Trophoblast cell (in vitro differentiated cells and primary cell): ENCODE measurements at regions not wholly inside any gene's neighbourhood (a gene's known extent, or its start where the extent isn't known, plus 50 kb on each side); places are given as distances from the start of the nearest gene placed in this dataset.

Experiments used
- DNase-seq, 2 donors: peaks; one replicate each; pipeline ENCODE4 v3.0.0-alpha.2; 2016
- H2AFZ ChIP-seq: 2 replicates; pipeline ENCODE4 v1.6.1; 2013; ENCODE audit warnings: low read length, moderate library complexity, mild to moderate bottlenecking; ENCODE audit not compliant: insufficient read depth, poor library complexity
- H2AK5ac ChIP-seq: 2 replicates; pipeline ENCODE4 v1.6.1; 2013; ENCODE audit warnings: mild to moderate bottlenecking, low read length
- H2BK120ac ChIP-seq: 2 replicates; pipeline ENCODE4 v1.6.1; 2013; ENCODE audit warnings: low read length, mild to moderate bottlenecking, moderate library complexity; ENCODE audit not compliant: insufficient read depth, poor library complexity
- H2BK12ac ChIP-seq: 2 replicates; pipeline ENCODE4 v1.6.1; 2013; ENCODE audit warnings: mild to moderate bottlenecking, low read length, moderate library complexity
- H2BK5ac ChIP-seq: 2 replicates; pipeline ENCODE4 v1.6.1; 2013; ENCODE audit warnings: low read length, low read depth, moderate library complexity, mild to moderate bottlenecking; ENCODE audit not compliant: poor library complexity
- H3K14ac ChIP-seq: 2 replicates; pipeline ENCODE4 v1.6.1; 2013; ENCODE audit warnings: mild to moderate bottlenecking, low read length
- H3K18ac ChIP-seq: 2 replicates; pipeline ENCODE4 v1.6.1; 2013; ENCODE audit warnings: mild to moderate bottlenecking, low read length
- H3K23ac ChIP-seq: 2 replicates; pipeline ENCODE4 v1.6.1; 2013; ENCODE audit warnings: low read length
- H3K27ac ChIP-seq: 2 replicates; pipeline ENCODE4 v1.5.1; 2013; ENCODE audit warnings: low read depth, mild to moderate bottlenecking, inconsistent platforms, low read length, moderate library complexity
- H3K27me3 ChIP-seq: 2 replicates; pipeline ENCODE4 v1.6.1; 2013; ENCODE audit warnings: inconsistent platforms, mild to moderate bottlenecking, low read length, moderate library complexity; ENCODE audit not compliant: insufficient read depth
- H3K36me3 ChIP-seq, 2 experiments: 1 replicate in 1 of 2; 2 replicates in 1 of 2; pipeline ENCODE4 v1.6.1; 2013; ENCODE audit warnings: low read length in 2 of 2, mild to moderate bottlenecking in 2 of 2, moderate library complexity in 1 of 2; ENCODE audit not compliant: insufficient read depth in 2 of 2, control insufficient read depth in 1 of 2
- H3K4ac ChIP-seq: 2 replicates; pipeline ENCODE4 v1.6.1; 2013; ENCODE audit warnings: low read depth, mild to moderate bottlenecking, low read length, moderate library complexity
- H3K4me1 ChIP-seq, 2 experiments: 1 replicate in 1 of 2; 2 replicates in 1 of 2; pipeline ENCODE4 v1.6.1; 2013; ENCODE audit warnings: low read length in 2 of 2, mild to moderate bottlenecking in 2 of 2, moderate library complexity in 1 of 2; ENCODE audit not compliant: insufficient read depth in 2 of 2, control insufficient read depth in 1 of 2
- H3K4me2 ChIP-seq: 2 replicates; pipeline ENCODE4 v1.6.1; 2013; ENCODE audit warnings: inconsistent platforms, mild to moderate bottlenecking, low read length, moderate library complexity
- H3K4me3 ChIP-seq: 2 replicates; pipeline ENCODE4 v1.5.1; 2013; ENCODE audit warnings: mild to moderate bottlenecking, low read depth, low read length, inconsistent platforms
- H3K79me1 ChIP-seq: one replicate; pipeline ENCODE4 v1.6.1; 2013; ENCODE audit warnings: low read length
- H3K79me2 ChIP-seq: 2 replicates; pipeline ENCODE4 v1.6.1; 2013; ENCODE audit warnings: low read length, mild to moderate bottlenecking; ENCODE audit not compliant: control insufficient read depth, insufficient read depth, poor library complexity
- H3K9ac ChIP-seq: 2 replicates; pipeline ENCODE4 v1.6.1; 2013; ENCODE audit warnings: mild to moderate bottlenecking, low read length
- H3K9me3 ChIP-seq: 2 replicates; pipeline ENCODE4 v1.6.1; 2013; ENCODE audit warnings: low read depth, mild to moderate bottlenecking, control low read depth, inconsistent platforms, low read length; ENCODE audit not compliant: insufficient read depth
- H4K12ac ChIP-seq: 2 replicates; pipeline ENCODE4 v1.6.1; 2013; ENCODE audit warnings: low read depth, mild to moderate bottlenecking, low read length, moderate library complexity
- H4K8ac ChIP-seq: 2 replicates; pipeline ENCODE4 v1.6.1; 2013; ENCODE audit warnings: low read depth, mild to moderate bottlenecking, low read length, moderate library complexity
- H4K91ac ChIP-seq: one replicate; pipeline ENCODE4 v1.6.1; 2013; ENCODE audit warnings: low read depth, mild to moderate bottlenecking, low read length, moderate library complexity
- WGBS: extraction: QIAGEN DNeasy Blood & Tissue Kit; methylation state at CpG from one replicate; pipeline ENCODE4 v1.1.7; 2013; ENCODE audit warnings: missing lambda C conversion rate; ENCODE audit not compliant: insufficient read length, insufficient coverage; ENCODE audit errors: extremely low coverage; 5-methylcytosine and 5-hydroxymethylcytosine counted together

DNA sequence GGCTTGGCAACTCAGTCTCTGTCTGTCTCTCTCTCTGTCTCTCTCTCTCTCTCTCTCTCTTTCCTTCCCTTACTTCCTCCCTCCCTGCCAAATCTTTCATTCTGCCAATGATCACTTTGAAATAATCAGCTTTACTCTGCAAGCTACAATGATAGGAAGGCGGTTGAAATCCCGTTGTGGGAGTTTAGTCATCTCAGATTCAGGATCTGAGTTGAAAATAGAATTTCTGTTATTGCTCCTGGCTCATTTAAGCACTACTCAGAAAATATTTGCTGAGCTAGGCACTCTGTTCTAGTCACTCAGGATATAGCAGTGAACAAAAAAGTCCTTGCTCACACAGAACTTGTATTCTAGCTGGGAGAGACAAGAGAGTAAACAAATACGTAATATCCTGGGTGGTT is 56.3 kb upstream of the DCTD start:
- Histone ChIP-seq H3K4me1 (no peaks in the 10 kb centered on the region), H3K9me3 (no peaks in the 10 kb centered on the region), H2BK12ac (no peak overlapping the region), H2BK120ac (no peak overlapping the region), H3K27ac (no peak overlapping the region), H4K91ac (no peak overlapping the region), H2BK5ac (no peak overlapping the region), H4K12ac (no peak overlapping the region), H2AFZ (no peak overlapping the region), H3K9ac (no peak overlapping the region), H2AK5ac (no peak overlapping the region), H3K79me2 (no peaks in the 10 kb centered on the region), H3K14ac (no peak overlapping the region), H3K4ac (no peak overlapping the region), H3K4me3 (no peak overlapping the region), H3K79me1 (no peaks in the 10 kb centered on the region), H3K36me3 (no peaks in the 10 kb centered on the region), H3K27me3 (no peaks in the 10 kb centered on the region), H3K18ac (no peak overlapping the region), H4K8ac (no peak overlapping the region), H3K4me2 (no peak overlapping the region), H3K23ac (no peak overlapping the region)
- no CpG with 5 or more reads among the region's 3 CpGs for WGBS
- DNase-seq, result no peak

DNA sequence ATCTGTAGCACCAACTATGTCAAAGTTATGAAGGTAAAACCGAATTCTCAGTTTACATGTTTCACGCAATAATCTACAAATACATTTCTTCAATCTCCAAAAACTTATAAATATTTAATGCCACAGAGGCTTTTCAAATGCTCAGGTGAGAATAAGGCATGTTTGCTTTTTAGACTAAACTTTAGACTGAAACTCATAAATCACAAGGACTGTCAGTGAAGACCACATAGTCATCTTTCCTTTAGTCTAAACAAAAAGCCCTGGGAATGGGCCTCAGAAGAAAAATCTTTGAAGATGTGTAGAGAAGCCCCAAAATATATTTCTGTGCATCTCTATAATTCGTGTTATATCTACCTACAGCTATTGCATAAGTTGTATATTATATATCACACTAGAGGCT is 54.5 kb upstream of the DCTD start:
- Histone ChIP-seq H4K91ac (no peak overlapping the region), H3K9me3 (no peaks in the 10 kb centered on the region), H2AFZ (no peak overlapping the region), H3K23ac (no peak overlapping the region), H3K79me1 (no peaks in the 10 kb centered on the region), H3K4ac (no peak overlapping the region), H3K18ac (no peak overlapping the region), H2BK5ac (no peak overlapping the region), H3K9ac (no peak overlapping the region), H3K27me3 (no peaks in the 10 kb centered on the region), H4K12ac (no peak overlapping the region), H2BK120ac (no peak overlapping the region), H2AK5ac (no peak overlapping the region), H4K8ac (no peak overlapping the region), H3K36me3 (no peaks in the 10 kb centered on the region), H2BK12ac (no peak overlapping the region), H3K27ac (no peak overlapping the region), H3K4me1 (no peaks in the 10 kb centered on the region), H3K14ac (no peak overlapping the region), H3K4me2 (no peak overlapping the region), H3K4me3 (no peak overlapping the region), H3K79me2 (no peaks in the 10 kb centered on the region)
- no peak for DNase-seq
- WGBS, result 100% methylated on average over 1 of the region's 3 CpGs

DNA sequence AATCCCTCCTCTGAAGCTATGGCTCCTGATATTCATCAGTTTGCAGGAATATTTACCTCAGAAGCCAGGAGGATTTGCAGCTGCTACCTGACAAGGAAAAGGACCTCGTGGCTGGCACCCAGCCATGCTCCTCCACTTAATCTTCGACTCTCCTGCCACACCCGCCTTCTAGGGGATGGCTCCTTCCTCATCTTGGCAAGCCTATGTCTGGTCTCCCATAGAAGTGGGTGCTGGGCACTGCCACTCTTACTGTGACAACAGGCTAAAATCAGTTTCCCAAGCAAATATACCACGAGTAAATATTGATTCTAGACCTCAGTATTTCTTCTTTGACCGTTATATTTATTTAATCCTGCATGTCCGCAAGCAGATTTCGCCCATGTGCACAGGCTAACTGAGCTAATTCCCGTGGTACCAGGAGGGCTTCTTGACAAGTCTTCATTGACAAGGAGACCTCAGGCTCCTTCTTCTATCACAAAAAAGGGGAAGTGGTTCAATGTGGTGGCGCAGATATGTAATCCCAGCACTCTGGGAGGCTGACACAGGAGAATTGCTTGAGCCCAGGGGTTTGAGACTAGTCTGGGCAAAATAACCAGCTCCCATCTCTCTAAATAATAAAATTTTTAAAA is 52.6 kb upstream of the DCTD start:
- Histone ChIP-seq H3K4me2 (no peak overlapping the region), H3K4me1 (no peaks in the 10 kb centered on the region), H3K79me2 (no peaks in the 10 kb centered on the region), H3K18ac (no peak overlapping the region), H3K79me1 (no peaks in the 10 kb centered on the region), H4K8ac (no peak overlapping the region), H3K4me3 (no peak overlapping the region), H3K9ac (no peak overlapping the region), H3K9me3 (no peaks in the 10 kb centered on the region), H2AK5ac (no peak overlapping the region), H3K36me3 (no peaks in the 10 kb centered on the region), H3K23ac (no peak overlapping the region), H4K12ac (no peak overlapping the region), H3K4ac (no peak overlapping the region), H2BK120ac (no peak overlapping the region), H3K14ac (no peak overlapping the region), H4K91ac (no peak overlapping the region), H3K27ac (no peak overlapping the region), H3K27me3 (no peaks in the 10 kb centered on the region), H2BK12ac (no peak overlapping the region), H2BK5ac (no peak overlapping the region), H2AFZ (no peak overlapping the region)
- DNase-seq, result no peak
- no CpG with 5 or more reads among the region's 9 CpGs for WGBS

DNA sequence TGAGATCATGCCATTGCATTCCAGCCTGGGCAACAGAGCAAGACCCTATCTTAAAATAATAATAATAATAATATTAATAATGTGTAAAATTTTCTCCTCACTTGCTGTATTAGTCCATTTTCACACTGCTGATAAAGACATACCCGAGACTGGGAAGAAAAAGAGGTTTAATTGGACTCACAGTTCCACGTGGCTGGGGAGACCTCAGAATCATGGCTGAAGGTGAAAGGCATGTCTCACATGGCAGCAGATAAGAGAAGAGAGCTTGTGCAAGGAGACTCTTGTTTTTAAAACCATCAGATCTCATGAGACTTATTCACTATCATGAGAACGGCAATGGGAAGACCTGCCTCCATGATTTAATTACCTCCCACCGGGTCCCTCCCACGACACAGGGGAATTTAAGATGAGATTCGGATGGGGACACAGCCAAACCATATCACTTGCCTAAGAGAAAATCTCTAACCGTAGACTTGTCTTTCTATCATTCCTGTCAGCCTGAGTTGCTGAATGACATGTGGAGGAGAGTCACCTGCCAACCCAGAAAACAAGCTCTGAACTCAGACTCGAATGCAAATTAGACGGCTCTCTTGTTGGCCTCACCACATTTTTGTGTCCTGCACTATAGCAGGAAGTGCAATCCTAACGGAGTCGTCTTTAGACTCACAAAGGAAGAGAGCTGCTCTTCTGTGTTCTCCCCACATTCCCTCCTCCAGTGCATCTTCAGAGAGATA is 51.9 kb upstream of the DCTD start:
- Histone ChIP-seq H4K12ac (no peak overlapping the region), H3K18ac (no peak overlapping the region), H3K4me3 (no peak overlapping the region), H3K27me3 (no peaks in the 10 kb centered on the region), H3K36me3 (no peaks in the 10 kb centered on the region), H3K9ac (no peak overlapping the region), H3K4ac (no peak overlapping the region), H3K27ac (no peak overlapping the region), H4K8ac (no peak overlapping the region), H2AK5ac (no peak overlapping the region), H2BK120ac (no peak overlapping the region), H2AFZ (no peak overlapping the region), H2BK12ac (no peak overlapping the region), H3K9me3 (no peaks in the 10 kb centered on the region), H3K4me1 (no peaks in the 10 kb centered on the region), H3K4me2 (no peak overlapping the region), H4K91ac (no peak overlapping the region), H3K79me1 (no peaks in the 10 kb centered on the region), H3K79me2 (no peaks in the 10 kb centered on the region), H3K14ac (no peak overlapping the region), H3K23ac (no peak overlapping the region), H2BK5ac (no peak overlapping the region)
- no CpG with 5 or more reads among the region's 11 CpGs for WGBS
- peak in 1 of 2 donors; percentile 4 for DNase-seq
